SU-DHL-6 (cell line): ENCODE measurements at regions not wholly inside any gene's neighbourhood (a gene's known extent, or its start where the extent isn't known, plus 50 kb on each side); places are given as distances from the start of the nearest gene placed in this dataset.

Experiments used
- H2AFZ ChIP-seq: fragments of 200-600 bp; sonication (generic); 2 replicates; pipeline ENCODE4 v1.6.1; 2014; ENCODE audit warnings: low read depth, mild to moderate bottlenecking, moderate library complexity, mixed read lengths, antibody characterized with exemption, low read length; ENCODE audit not compliant: severe bottlenecking
- H3F3A ChIP-seq: fragments of 200-600 bp; shearing (Covaris generic); 2 replicates; pipeline ENCODE4 v1.6.0; 2016; ENCODE audit warnings: antibody characterized with exemption, mild to moderate bottlenecking; ENCODE audit not compliant: insufficient read depth
- H3K27ac ChIP-seq: fragments of 200-600 bp; sonication (generic); 2 replicates; pipeline ENCODE4 v1.5.1; 2016; ENCODE audit warnings: low read depth, mild to moderate bottlenecking, low read length, moderate library complexity, mixed read lengths
- H3K27me3 ChIP-seq: fragments of 200-600 bp; sonication (generic), shearing (Covaris generic); 2 replicates; pipeline ENCODE4 v1.6.0; 2014; ENCODE audit warnings: mild to moderate bottlenecking, low read length
- H3K36me3 ChIP-seq: fragments of 200-600 bp; sonication (generic); 2 replicates; pipeline ENCODE4 v1.6.1; 2014; ENCODE audit warnings: mild to moderate bottlenecking, low read length, mixed read lengths
- H3K4me2 ChIP-seq: fragments of 300-600, 200-600 bp; shearing (Covaris generic), sonication (generic); 2 replicates; pipeline ENCODE4 v1.6.0; 2014; ENCODE audit warnings: low read length, low read depth, mild to moderate bottlenecking; ENCODE audit not compliant: poor library complexity, severe bottlenecking
- H3K4me3 ChIP-seq: fragments of 200-600 bp; sonication (generic); 2 replicates; pipeline ENCODE4 v1.5.1; 2014; ENCODE audit warnings: antibody characterized with exemption, low read length, mild to moderate bottlenecking, mixed read lengths; ENCODE audit not compliant: insufficient read depth, poor library complexity, severe bottlenecking
- H3K79me2 ChIP-seq: fragments of 200-600 bp; sonication (generic); 2 replicates; pipeline ENCODE4 v1.6.1; 2014; ENCODE audit warnings: mild to moderate bottlenecking, low read length, moderate library complexity; ENCODE audit not compliant: insufficient read depth
- H3K9ac ChIP-seq: fragments of 200-600 bp; sonication (generic); 2 replicates; pipeline ENCODE4 v1.7.0; 2014; ENCODE audit warnings: mild to moderate bottlenecking, low read length
- H3K9me2 ChIP-seq: fragments of 200-600 bp; sonication (generic); replicated peaks from 2 replicates; pipeline ENCODE4 v1.6.1; 2014; ENCODE audit warnings: low read length; ENCODE audit not compliant: insufficient read depth
- H3K9me3 ChIP-seq: fragments of 200-600 bp; sonication (generic); 2 replicates; pipeline ENCODE4 v1.6.1; 2014; ENCODE audit warnings: low read length, mixed read lengths; ENCODE audit not compliant: insufficient read depth
- H4K20me1 ChIP-seq: fragments of 200-600 bp; sonication (generic); 2 replicates; pipeline ENCODE4 v1.6.1; 2014; ENCODE audit warnings: low read depth, mild to moderate bottlenecking, antibody characterized with exemption, low read length, moderate library complexity, mixed read lengths
- CTCF ChIP-seq: fragments of 200-600 bp; sonication (generic); IDR thresholded peaks from one replicate; pipeline ENCODE4 v1.5.1; 2017; ENCODE audit warnings: antibody characterized with exemption, mild to moderate bottlenecking, low read length, moderate library complexity; ENCODE audit not compliant: insufficient read depth, poor library complexity, severe bottlenecking
- EZH2phosphoT487 ChIP-seq: fragments of 200-600 bp; sonication (generic), shearing (Covaris generic); conservative IDR thresholded peaks from 2 replicates; pipeline ENCODE4 v1.6.1; 2018; ENCODE audit warnings: mild to moderate bottlenecking, antibody characterized with exemption, low read length, moderate library complexity, mixed read lengths

- no peaks in the 10 kb centered on the region for H3K9me2 ChIP-seq
- no peaks in the 10 kb centered on the region for H3K9me3 ChIP-seq
- no peaks in the 10 kb centered on the region for H3K27me3 ChIP-seq
- H4K20me1 ChIP-seq, result no peaks in the 10 kb centered on the region
- H3K27ac ChIP-seq, result no peak overlapping the region
- H3K36me3 ChIP-seq, result no peaks in the 10 kb centered on the region
- no peak overlapping the region for H3K4me2 ChIP-seq
- H3K9ac ChIP-seq, result no peak overlapping the region
- no peak overlapping the region for H3K4me3 ChIP-seq
- H3F3A ChIP-seq, result no peaks in the 10 kb centered on the region
- H2AFZ ChIP-seq, result peak overlapping the region; percentile 60
- TF ChIP-seq CTCF (peak; percentile 62), EZH2phosphoT487 (no peak)
- no peaks in the 10 kb centered on the region for H3K79me2 ChIP-seq
These were observed 60.4 kb upstream of the CAST start for GRCh38 chr5:96601715-96602244.

GRCh38 chr5:96602776-96603175 is 59.4 kb upstream of the CAST start:
- Histone ChIP-seq H3F3A (no peaks in the 10 kb centered on the region), H3K79me2 (no peaks in the 10 kb centered on the region), H3K9me3 (no peaks in the 10 kb centered on the region), H3K27ac (no peak overlapping the region), H3K9ac (no peak overlapping the region), H3K4me2 (no peak overlapping the region), H4K20me1 (no peaks in the 10 kb centered on the region), H3K36me3 (no peaks in the 10 kb centered on the region), H3K27me3 (no peaks in the 10 kb centered on the region), H2AFZ (no peak overlapping the region), H3K4me3 (no peak overlapping the region), H3K9me2 (no peaks in the 10 kb centered on the region)
- TF ChIP-seq CTCF (no peak), EZH2phosphoT487 (no peak)

- H3K9me3 ChIP-seq, result no peaks in the 10 kb centered on the region
- H3K79me2 ChIP-seq, result no peaks in the 10 kb centered on the region
- no peaks in the 10 kb centered on the region for H4K20me1 ChIP-seq
- no peak overlapping the region for H3K9ac ChIP-seq
- H2AFZ ChIP-seq, result no peak overlapping the region
- no peaks in the 10 kb centered on the region for H3K36me3 ChIP-seq
- H3K27me3 ChIP-seq, result no peaks in the 10 kb centered on the region
- no peak overlapping the region for H3K4me2 ChIP-seq
- no peak overlapping the region for H3K4me3 ChIP-seq
- no peak overlapping the region for H3K27ac ChIP-seq
- TF ChIP-seq CTCF (no peak), EZH2phosphoT487 (no peak)
- H3F3A ChIP-seq, result no peaks in the 10 kb centered on the region
- H3K9me2 ChIP-seq, result no peaks in the 10 kb centered on the region
These were observed 56.9 kb upstream of the CAST start for GRCh38 chr5:96605144-96605837.
